Mesenteric fat pad (tissue), 1 donor: ENCODE measurements at regions not wholly inside any gene's neighbourhood (a gene's known extent, or its start where the extent isn't known, plus 50 kb on each side); places are given as distances from the start of the nearest gene placed in this dataset.
"Not testable (repeated sequence)": the region's sequence is repeated elsewhere in the genome, so short reads cannot be mapped to it uniquely, and the experiment has no call there.

Source experiments
- DNase-seq: peaks from one replicate; pipeline ENCODE4 v3.0.0-alpha.2; 2020; ENCODE audit warnings: low spot score
- donor health status: DM: yes; HTN: yes; CAD: no.

DNA sequence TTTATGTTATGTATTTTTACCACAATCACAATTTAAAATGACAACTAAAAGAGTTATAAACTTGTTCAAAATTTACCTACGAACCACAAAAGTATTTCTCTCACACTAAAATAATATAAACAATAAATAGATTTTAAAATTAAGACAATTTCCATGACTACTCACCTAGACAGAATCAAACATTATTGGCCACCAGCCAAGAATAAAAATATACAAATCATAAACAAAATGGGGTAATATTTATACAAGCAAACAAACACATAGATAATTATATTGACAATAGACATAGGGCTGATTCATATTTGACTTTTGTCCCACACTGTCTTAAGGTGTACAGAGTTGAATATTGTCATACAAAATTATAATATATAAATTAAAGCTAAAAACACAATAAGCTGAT lies 119.6 kb upstream of the ZNF92 start:
- DNase-seq: no peak

DNA sequence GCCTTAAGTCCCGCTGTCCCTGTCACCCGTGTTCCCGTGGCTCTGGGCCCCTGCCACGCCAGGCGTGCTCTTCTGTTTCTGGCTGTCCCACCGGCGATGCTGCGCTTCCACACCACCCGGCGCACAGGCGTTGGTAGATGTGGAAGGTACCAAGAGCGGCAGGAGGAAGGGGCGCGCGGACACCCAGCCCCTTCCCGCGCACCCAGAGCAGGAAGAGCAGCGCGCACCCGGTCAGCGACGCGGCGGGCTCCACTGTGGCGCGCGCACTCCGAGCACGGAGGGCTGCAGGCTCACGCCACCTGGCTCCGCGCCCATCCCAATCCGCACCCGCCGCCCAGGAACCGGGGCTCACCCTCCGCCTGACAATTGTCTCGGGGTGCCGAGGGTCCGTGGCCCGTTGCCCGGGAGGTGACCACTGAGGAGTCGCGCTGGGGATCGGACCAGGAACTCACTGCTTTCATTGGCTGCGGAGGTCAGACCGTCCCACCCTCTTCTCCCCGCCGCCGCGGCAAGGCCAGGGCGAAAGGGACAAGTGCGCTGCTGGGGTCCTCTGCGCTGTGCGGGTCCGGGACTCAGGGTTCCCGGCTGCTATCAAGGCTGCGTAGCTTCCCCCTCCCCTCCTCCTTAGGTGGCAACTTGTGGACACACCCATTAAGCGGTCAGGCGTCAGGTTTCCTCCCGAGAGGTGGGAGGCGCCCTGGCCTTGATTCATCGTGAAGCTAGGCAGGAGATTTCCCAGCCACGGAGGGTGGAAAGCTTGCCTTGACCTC lies 121.6 kb upstream of the ZNF92 start:
- peak; percentile 82 for DNase-seq

DNA sequence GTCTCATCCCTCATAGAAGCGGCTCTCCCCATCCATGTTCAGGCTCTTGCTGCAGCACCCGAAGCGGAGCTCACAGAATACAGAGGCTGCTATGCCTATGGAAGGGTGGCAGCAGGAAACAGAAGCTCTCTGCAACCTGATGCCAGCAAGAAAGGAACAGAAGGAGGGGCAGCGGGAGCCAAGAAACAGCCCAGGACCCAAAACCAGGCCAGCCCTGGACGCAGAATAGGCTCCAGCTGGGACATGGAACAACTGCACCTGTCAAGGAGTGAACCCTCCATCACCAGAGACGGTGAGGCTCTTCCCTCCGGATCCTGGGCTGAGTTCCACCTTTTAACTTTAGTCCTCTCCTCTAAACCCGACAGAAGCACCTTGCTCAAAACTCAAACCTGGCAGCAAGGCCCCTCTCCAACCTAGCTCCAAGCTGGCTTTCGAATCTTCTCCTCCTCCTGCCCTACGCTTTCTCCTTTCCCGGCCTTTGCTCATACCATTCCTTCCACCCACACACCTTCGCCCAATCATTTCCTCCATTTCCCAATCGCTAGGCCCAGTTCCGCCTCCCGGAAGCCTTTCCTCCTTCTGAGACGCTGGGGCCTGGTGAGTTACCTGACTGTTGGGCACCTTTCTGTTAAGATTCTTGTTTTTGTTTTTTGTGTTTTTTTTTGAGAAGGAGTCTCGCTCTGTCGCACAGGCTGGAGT lies 122.8 kb upstream of the ZNF92 start:
- peak; percentile 68 for DNase-seq

- peak; percentile 62 for DNase-seq
Measured at GRCh38 chr7:65250216-65250615, 123.4 kb upstream of the ZNF92 start.

- DNase-seq: peak; percentile 87
Measured at GRCh38 chr7:65247491-65247890, 126.2 kb upstream of the ZNF92 start.

DNA sequence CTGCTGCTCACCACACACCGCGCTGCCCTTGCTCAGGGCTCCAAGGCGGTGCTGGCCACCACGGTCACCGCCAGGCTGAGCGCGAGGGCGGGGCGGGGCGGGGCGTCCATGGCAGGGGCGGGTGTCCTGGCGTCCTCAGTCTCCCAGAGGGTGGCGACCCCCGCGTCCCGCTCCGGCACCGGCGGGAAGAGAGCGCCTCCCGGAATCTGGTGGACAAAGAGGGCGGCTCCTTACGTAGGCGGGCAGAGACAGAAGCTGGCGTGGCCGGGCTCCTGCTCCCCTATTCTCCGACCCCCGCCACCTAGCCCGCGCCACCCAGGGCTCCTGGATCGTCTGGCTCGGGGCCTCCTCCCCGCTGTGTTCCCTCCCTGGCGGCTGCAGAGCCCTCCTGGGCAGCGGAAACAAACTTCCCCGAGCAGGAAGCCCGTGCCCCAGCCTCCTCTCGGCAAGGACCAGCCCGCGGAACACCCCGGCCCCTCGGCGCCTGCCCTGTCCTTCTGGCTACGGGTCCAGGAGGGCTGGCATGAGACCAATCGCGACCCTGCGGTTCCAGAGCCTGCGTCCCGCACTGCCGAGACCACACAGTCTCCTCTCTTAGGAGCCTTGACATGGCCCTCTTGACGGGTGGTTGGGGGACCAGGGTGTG lies 133.8 kb upstream of the ZNF92 start:
- peak; percentile 83 for DNase-seq

DNA sequence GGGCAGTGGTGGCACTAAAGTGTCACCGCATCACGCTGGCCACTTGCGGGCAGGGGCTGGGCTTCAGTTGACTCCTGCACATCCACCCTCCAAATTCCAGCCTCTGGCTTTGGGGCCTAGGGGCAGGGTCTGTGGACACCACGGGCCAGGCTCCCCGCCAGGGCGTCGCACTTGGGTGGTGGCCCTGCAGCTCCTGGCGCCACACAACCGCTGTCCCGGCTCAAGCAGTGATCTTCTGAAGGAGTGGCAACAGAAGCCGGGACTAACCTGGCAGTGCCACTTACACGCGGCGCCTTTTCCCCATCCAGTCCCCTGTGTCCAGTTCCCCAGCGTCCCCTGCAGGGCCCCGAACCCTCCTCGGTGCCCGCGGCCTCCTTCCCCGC lies 134.3 kb upstream of the ZNF92 start:
- DNase-seq: no peak

- peak; percentile 74 for DNase-seq
Measured at GRCh38 chr7:65238785-65239184, 134.9 kb upstream of the ZNF92 start.

GRCh38 chr7:65235586-65235985 lies 138.1 kb upstream of the ZNF92 start:
- DNase-seq: peak; percentile 77

- peak; percentile 74 for DNase-seq
Measured at GRCh38 chr7:65233409-65234034, 140.1 kb upstream of the ZNF92 start.

DNA sequence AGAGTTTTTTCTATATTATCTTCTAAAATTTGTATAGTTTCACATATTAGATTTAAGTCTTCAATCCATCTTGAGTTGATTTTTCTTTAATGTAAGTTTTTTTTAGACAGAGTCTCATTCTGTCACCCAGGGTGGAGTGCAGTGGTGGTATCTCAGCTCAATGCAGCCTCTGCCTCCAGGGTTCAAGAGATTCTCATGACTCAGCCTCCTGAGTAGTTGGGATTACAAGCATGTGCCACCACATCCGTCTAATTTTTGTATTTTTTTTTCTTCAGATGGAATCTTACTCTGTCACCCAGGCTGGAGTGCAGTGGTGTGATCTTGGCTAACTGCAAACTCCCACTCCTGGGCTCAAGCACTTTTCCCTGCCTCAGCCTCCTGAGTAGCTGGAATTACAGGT lies 143.4 kb upstream of the ZNF92 start:
- DNase-seq: no peak

GRCh38 chr7:65225422-65226006 lies 148.1 kb upstream of the ZNF92 start:
- no peak for DNase-seq

DNA sequence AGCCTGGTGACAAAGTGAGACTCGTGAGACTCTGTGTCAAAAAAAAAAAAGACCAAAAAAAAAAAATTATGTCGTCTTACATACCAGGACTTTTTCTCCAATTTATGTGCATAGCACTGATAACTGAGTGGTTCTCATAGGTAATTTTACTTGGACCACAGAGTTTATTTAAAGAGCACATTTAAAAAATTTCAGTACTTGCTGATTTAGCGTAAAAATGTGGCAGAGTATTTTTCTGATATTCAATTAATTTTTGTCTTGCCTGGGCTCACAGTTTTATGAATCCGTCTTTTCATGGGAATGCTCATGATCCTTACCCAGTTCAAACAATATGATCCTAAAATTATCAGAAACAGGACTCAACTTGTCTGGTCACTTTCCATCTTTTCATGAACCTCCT lies 151.0 kb upstream of the ZNF92 start:
- no peak for DNase-seq

DNA sequence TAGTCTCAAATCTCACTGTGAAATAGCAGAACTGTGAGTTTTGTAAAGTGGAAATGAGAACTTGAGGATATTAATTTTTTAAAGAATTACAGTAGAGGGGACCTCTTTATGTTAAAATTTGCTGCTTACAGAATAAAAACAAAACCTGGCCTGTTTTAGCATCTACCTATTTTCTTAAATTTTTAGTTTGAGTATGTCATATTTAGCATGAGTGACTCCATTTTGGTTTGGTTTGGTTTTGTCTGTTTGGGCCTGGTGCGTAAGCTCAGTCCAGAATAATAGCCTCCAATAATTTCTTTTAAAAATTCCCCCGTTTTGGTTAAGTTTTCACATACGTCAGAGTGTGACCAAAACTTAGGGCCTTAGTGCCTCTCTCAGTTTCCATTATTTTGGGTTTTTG lies 152.0 kb upstream of the ZNF92 start:
- DNase-seq: no peak

DNA sequence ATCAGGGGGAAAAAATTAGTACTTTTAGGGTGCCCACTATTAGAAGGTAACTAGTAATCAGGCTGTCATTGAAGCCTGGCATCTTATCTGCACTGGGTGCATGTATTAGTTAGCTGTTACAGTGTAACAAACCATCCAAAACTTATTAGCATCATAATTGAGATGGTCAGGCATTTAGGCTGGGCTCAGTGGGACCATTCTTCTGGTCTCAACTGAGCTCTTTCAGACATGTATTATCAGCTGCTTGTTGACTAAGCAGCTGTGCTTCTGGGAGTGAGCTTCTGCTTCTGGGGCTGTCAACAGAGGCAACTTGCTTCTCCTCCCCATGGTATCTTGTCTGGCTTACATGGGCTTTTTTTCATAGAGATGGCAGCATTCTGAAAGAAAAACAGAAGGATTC lies 154.0 kb upstream of the ZNF92 start:
- DNase-seq: no peak

- no peak for DNase-seq
Measured at GRCh38 chr7:65216469-65216868, 157.2 kb upstream of the ZNF92 start.

DNA sequence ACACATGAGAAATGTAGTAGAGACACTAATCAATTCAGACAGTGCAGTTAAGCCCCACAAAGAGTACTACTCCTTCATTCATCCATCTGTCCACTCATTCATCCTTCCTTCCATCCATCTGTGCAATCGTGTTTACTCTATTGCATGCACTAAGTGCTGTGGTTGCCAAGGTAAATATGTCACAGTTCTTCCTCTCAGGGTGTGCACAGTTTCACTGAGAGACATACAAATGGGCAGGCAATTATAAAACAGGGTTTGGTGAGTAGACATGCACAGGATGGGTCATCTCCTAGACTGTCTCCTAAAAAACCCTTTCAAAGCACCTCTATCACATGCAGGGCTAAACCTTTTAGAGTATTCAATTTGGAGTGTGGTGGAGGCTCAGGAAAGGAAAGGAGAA lies 160.4 kb upstream of the ZNF92 start:
- DNase-seq: not testable (repeated sequence)

- DNase-seq: not testable (repeated sequence)
Measured at GRCh38 chr7:65199221-65199620, 174.4 kb upstream of the ZNF92 start.

GRCh38 chr7:65193334-65194058 lies 180.2 kb upstream of the ZNF92 start:
- not testable (repeated sequence) for DNase-seq

GRCh38 chr7:65177041-65177440 lies 170.6 kb upstream of the ERV3-1 start:
- DNase-seq: not testable (repeated sequence)

DNA sequence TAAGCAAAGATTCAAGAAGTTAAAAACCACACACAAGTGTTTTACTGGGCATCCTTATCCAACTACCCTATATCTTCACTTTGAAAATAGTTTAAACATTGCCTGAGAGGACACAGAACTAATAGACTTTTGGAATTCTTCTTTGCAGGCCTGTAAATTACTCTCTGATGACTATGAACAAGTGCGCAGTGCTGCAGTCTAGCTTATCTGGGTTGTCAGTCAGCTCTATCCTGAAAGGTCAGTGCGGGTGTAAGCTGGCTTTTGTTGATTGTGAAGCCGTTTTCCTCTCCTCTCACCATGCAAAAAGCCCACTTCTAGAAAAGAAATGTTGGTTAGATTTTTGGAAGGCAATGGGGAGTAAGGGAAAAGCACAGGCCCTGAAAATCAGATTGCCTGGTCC lies 143.6 kb upstream of the ERV3-1 start:
- DNase-seq: not testable (repeated sequence)
